NCI-H2196 treated with DMSO at 0.1 percent for 48 hours (cell line): ENCODE measurements at regions not wholly inside any gene's neighbourhood (a gene's known extent, or its start where the extent isn't known, plus 50 kb on each side); places are given as distances from the start of the nearest gene placed in this dataset.
"Not testable (repeated sequence)": the region's sequence is repeated elsewhere in the genome, so short reads cannot be mapped to it uniquely, and the experiment has no call there.

ENCODE experiments used
- DNase-seq: peaks from one replicate; lab custom pipeline; 2025; ENCODE audit not compliant: unreplicated experiment; lab: John Stamatoyannopoulos, UW

DNA sequence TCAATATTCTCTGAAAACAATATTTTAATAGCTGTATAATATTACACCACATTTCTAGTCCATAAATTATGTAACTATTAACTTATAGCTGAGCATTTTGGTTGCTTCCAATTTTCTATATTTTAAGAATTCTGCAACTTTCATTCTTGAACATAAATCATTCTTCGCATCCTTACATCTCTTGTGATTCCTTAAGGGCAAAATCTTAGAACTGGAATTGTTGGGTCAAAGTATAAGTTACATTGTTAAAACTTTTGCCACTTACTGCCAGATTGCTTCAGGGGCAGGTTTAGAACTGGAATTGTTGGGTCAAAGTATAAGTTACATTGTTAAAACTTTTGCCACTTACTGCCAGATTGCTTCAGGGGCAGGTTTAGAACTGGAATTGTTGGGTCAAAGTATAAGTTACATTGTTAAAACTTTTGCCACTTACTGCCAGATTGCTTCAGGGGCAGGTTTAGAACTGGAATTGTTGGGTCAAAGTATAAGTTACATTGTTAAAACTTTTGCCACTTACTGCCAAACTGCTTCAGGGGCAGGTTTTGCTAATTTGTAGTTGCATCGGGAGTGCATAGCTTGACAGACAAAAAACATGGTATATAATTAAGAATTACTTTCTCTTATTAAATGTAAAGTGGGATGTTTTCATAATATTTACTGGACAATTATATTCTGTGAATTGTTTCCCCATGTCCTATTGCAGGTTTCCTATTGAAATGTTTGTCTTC is 179.9 kb upstream of the OR13F1 start:
- DNase-seq: not testable (repeated sequence)

DNA sequence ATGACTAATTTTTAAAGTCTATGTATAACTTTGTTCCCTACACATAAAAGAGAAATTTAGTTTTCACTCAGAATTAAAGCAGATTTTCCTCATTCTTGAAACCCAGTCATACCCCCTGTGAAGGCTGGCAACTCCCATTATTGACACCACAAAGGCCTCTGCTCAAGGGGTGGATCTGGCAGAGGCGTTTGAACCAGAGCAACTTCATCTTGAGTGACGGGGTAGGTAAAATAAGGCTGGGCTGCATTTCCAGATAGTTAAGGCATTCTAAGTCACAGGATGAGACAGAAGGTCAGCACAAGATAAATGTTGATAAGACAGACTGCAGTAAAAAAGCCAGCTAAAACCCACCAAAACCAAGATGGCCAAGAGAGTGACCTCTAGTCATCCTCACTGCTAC is 177.2 kb upstream of the OR13F1 start:
- no peak for DNase-seq

DNA sequence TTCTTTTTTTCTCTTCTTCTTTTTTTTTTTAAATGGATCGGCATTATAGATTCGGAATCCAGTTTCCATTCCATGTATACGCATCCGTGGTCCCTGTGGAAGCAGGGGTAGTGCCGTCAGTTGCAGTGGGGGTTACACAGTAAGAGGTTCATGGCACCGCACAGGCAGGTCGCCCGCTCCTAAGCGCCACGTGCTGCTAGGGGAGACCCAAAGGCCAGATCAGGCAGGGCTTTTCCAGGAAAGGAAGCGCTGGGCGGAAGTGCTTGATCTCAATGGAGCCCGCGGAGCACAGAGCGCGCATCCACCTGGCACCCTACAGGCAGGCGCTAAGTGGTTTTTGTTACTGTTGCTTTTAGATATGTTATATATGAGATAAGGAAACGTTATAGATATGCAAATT is 174.8 kb upstream of the OR13F1 start:
- no peak for DNase-seq

GRCh38 chr9:104330841-104331240 is 173.2 kb upstream of the OR13F1 start:
- DNase-seq: no peak

DNA sequence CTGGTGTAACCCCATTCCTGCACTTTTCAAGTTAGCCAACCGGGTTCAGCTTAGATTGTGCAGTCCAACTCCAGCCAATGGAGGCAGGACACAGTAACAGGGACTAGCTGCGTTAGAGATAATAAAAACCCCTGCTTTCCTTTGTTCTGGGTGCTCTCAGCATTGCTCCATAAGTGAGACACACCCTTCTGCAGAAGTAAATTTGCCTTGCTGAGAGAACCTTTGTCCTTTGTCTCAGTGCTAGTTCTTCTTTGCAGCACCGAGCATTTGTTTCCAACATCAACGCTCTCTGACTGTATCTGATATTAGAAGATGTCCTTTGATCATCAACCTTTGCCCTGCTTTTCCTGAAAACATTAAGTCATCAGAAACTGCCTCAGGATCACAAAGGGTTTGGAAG is 169.5 kb upstream of the OR13F1 start:
- no peak for DNase-seq

DNA sequence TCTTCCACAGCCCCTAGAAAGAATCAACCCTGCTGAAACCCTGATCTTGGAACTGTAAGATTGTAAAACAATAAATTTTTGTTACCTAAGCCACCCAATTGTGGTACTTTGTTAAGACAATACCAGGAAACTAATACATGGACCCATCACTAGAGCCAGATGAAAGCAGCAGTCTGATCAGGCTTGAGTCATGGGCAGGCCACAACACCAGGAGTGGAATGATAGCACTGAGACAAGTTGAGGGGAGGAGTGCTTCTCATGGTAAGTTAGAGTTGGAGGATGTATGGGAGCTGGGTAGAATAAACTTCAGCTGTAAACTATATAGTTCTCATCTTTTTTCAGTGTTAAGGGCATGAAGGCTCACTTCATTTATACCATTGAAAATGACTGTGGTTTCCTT is 164.4 kb upstream of the OR13F1 start:
- DNase-seq: no peak

DNA sequence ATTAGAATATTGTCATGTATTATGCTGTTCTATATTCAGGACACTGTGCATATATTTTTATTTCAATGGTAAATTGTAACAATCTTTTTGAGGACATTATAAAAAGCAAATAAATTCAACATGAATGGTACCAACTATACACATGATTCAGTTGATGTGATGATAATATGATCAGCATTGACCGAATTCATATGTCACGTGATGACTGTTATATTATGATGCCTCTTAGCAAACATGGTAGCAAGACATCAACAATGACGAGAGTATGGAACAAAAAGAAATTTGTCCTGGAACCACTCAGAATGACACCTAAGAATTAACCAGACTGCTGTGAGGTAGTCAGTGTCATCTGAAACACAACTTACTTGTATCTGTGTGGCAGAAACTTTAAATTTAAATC is 161.5 kb upstream of the OR13F1 start:
- no peak for DNase-seq

GRCh38 chr9:104345061-104345460 is 159.0 kb upstream of the OR13F1 start:
- no peak for DNase-seq

GRCh38 chr9:104350541-104350940 is 153.5 kb upstream of the OR13F1 start:
- DNase-seq: no peak

DNA sequence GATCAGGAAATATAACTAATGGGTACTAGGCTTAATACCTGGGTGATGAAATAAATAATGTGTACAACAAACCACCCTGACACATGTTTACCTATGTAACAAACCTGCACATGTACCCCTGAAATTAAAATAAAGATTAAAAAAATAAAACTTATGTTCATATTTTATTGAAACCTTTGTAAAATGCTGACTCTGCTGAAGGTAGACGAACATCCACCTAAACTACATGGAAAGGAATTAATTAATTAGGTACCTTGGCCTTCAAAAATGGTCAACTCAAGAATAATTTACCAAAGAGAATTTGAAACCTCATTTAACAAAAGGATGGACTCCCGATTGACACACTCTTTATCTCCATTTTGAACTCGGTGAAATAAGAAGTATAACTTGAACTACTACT is 152.3 kb upstream of the OR13F1 start:
- no peak for DNase-seq

- no peak for DNase-seq
These were observed 142.9 kb upstream of the OR13F1 start for GRCh38 chr9:104361207-104361606.

- DNase-seq: no peak
These were observed 141.1 kb upstream of the OR13F1 start for GRCh38 chr9:104362912-104363472.

- DNase-seq: no peak
These were observed 136.6 kb upstream of the OR13F1 start for GRCh38 chr9:104367507-104367906.

DNA sequence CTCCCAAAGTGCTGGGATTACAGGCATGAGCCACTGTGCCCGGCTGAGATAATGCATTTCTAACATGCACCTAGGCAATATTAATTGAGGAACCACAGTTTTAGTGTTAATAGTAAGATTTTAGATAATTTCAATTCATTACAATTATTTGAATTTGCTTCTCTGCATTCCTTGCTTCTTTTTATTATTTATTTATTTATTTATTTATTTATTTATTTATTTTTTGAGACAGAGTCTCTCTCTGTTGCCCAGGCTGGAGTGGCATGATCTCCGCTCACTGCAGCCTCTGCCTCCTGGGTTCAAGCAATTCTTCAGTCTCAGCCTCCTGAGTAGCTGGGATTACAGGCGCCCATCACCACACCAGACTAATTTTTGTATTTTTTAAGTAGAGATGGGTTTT is 135.7 kb upstream of the OR13F1 start:
- not testable (repeated sequence) for DNase-seq

DNA sequence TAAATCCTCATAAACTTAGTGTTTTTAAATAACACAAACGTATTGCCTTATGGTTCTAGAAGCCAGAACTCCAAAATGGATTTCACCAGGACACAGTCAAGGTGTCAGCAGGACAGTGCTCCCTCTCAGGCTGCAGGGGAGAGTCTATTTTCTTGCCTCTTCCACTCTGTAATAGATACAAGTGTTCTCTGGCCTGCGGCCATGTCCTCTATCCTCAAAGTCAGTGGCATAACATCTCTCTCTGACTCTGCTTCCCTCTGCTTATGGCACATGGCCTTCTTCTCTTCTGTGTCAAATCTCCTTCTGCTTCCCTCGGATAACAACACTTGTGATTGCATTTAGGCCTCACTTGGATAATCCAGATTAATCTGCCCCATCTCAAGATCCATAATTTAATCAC is 129.4 kb upstream of the OR13F1 start:
- DNase-seq: no peak

GRCh38 chr9:104386013-104386412 is 118.0 kb upstream of the OR13F1 start:
- no peak for DNase-seq

GRCh38 chr9:104386425-104387069 is 117.5 kb upstream of the OR13F1 start:
- peak; percentile 13 for DNase-seq

GRCh38 chr9:104388071-104388470 is 116.0 kb upstream of the OR13F1 start:
- DNase-seq: no peak

- no peak for DNase-seq
These were observed 114.7 kb upstream of the OR13F1 start for GRCh38 chr9:104389341-104389740.

GRCh38 chr9:104394901-104395300 is 109.2 kb upstream of the OR13F1 start:
- not testable (repeated sequence) for DNase-seq

GRCh38 chr9:104412238-104412637 is 91.8 kb upstream of the OR13F1 start:
- no peak for DNase-seq

- no peak for DNase-seq
These were observed 87.6 kb upstream of the OR13F1 start for GRCh38 chr9:104416470-104416869.

DNA sequence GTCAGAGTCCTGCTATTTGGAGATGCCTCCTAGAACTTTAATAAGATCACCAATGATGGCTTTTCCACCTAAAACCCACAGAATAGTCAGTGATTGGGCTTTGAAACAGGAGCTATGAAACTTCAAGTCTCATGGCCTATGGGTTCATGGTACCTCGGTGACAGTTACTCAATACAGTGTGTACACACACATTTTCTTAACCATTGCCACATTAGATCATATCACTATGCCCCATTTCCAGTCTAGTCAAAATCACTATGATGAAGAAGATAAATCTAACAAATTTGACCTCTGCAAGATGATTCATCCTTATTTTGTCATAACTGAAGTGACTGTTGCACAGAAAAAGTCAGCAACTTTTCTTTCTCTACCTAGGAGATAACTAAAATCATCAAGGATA is 86.8 kb upstream of the OR13F1 start:
- DNase-seq: no peak
